Hepatocyte (in vitro differentiated cells): ENCODE measurements at regions not wholly inside any gene's neighbourhood (a gene's known extent, or its start where the extent isn't known, plus 50 kb on each side); places are given as distances from the start of the nearest gene placed in this dataset.

Source experiments
- DNase-seq: peaks from one replicate; pipeline ENCODE4 v3.0.0-alpha.2; 2016; ENCODE audit warnings: low spot score
- H2AFZ ChIP-seq: fragments of 200-600 bp; sonication (generic); 2 replicates; pipeline ENCODE4 v1.6.0; 2016; ENCODE audit warnings: antibody characterized with exemption, mild to moderate bottlenecking
- H3K27ac ChIP-seq: fragments of 200-600 bp; sonication (generic); 2 replicates; pipeline ENCODE4 v1.5.1; 2016; ENCODE audit warnings: mild to moderate bottlenecking
- H3K27me3 ChIP-seq: fragments of 200-600 bp; sonication (generic); 2 replicates; pipeline ENCODE4 v1.6.1; 2016
- H3K36me3 ChIP-seq: fragments of 200-600 bp; sonication (generic); replicated peaks from 2 replicates; pipeline ENCODE4 v1.5.1; 2016; ENCODE audit warnings: low read depth; ENCODE audit not compliant: insufficient read depth
- H3K4me1 ChIP-seq: fragments of 200-600 bp; sonication (generic); 2 replicates; pipeline ENCODE4 v1.5.1; 2016; ENCODE audit warnings: mild to moderate bottlenecking, moderate library complexity; ENCODE audit not compliant: insufficient read depth
- H3K4me2 ChIP-seq: fragments of 200-600 bp; sonication (generic); 2 replicates; pipeline ENCODE4 v1.6.0; 2016
- H3K4me3 ChIP-seq: fragments of 200-600 bp; sonication (generic); 2 replicates; pipeline ENCODE4 v1.5.1; 2016; ENCODE audit warnings: mild to moderate bottlenecking
- H3K79me2 ChIP-seq: fragments of 200-600 bp; sonication (generic); 2 replicates; pipeline ENCODE4 v1.6.0; 2017; ENCODE audit warnings: mild to moderate bottlenecking
- H3K9me2 ChIP-seq: fragments of 200-600 bp; sonication (generic); replicated peaks from 2 replicates; pipeline ENCODE4 v1.6.0; 2017; ENCODE audit warnings: mild to moderate bottlenecking; ENCODE audit not compliant: insufficient read depth
- H3K9me3 ChIP-seq: fragments of 200-600 bp; sonication (generic); 2 replicates; pipeline ENCODE4 v1.5.1; 2016; ENCODE audit warnings: low read depth, mild to moderate bottlenecking
- H4K20me1 ChIP-seq: fragments of 200-600 bp; sonication (generic); 2 replicates; pipeline ENCODE4 v1.6.0; 2016; ENCODE audit warnings: mild to moderate bottlenecking; ENCODE audit not compliant: insufficient read depth, poor library complexity, severe bottlenecking
- EZH2 ChIP-seq: fragments of 200-600 bp; sonication (generic); IDR thresholded peaks from 2 replicates; pipeline ENCODE4 v1.6.1; 2016; ENCODE audit warnings: antibody characterized with exemption, mild to moderate bottlenecking, borderline replicate concordance
- EZH2phosphoT487 ChIP-seq: fragments of 200-600 bp; sonication (generic); IDR thresholded peaks from one replicate; pipeline ENCODE4 v1.6.1; 2018; ENCODE audit warnings: antibody characterized with exemption, mild to moderate bottlenecking, low read depth, moderate library complexity; ENCODE audit not compliant: unreplicated experiment, severe bottlenecking
- WGBS: methylation state at CpG from one replicate; pipeline ENCODE4 v1.1.6; 2016; ENCODE audit warnings: low lambda C conversion rate; ENCODE audit errors: missing lambda C conversion rate; 5-methylcytosine and 5-hydroxymethylcytosine counted together
- TF ChIP-seq, protein P1 (sequence below): fragments of 200-600 bp; sonication (generic); IDR thresholded peaks from 2 replicates; pipeline ENCODE4 v1.5.1; 2016; ENCODE audit warnings: antibody characterized with exemption, mild to moderate bottlenecking; ENCODE audit not compliant: poor library complexity

DNA sequence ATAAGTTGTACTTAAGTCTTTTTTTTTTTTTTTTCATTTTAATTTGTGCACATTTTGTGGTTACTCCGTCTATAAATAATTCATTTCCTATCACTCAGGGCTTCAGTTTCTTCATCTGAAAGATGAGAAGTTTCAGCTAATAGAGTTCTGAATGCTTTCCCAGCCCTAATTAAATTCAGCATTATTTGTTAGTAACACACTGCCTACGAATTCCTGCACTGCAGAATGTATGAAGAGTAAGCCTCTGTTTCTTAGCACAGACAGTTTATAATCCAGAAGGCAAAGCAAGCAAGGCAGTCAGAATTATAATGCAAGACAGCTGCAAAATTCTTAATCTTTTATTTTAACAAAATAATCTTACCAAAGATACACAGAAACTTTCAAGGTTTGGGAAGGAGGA is 138.0 kb upstream of the GHR start:
- WGBS, result 59% methylated on average over 2 of the region's 2 CpGs

GRCh38 chr5:42300496-42300895 is 122.7 kb upstream of the GHR start:
- Histone ChIP-seq H4K20me1 (no peaks in the 10 kb centered on the region), H3K9me3 (no peaks in the 10 kb centered on the region), H3K4me2 (no peak overlapping the region), H3K4me1 (no peaks in the 10 kb centered on the region), H3K9me2 (no peaks in the 10 kb centered on the region), H3K27ac (no peak overlapping the region), H3K4me3 (no peak overlapping the region), H3K79me2 (no peaks in the 10 kb centered on the region), H2AFZ (no peak overlapping the region), H3K36me3 (no peaks in the 10 kb centered on the region), H3K27me3 (no peaks in the 10 kb centered on the region)
- TF ChIP-seq EZH2phosphoT487 (no peak), EZH2 (no peak)
- no peak for DNase-seq
- WGBS, result 96% methylated on average over 2 of the region's 2 CpGs

More for the DNA sequence above, 138.0 kb upstream of the GHR start:
- Histone ChIP-seq H3K4me2 (no peak overlapping the region), H2AFZ (no peak overlapping the region), H3K4me1 (no peaks in the 10 kb centered on the region), H3K79me2 (no peaks in the 10 kb centered on the region), H3K4me3 (no peak overlapping the region), H3K27ac (no peak overlapping the region), H3K9me3 (no peaks in the 10 kb centered on the region), H3K27me3 (no peaks in the 10 kb centered on the region), H3K36me3 (no peaks in the 10 kb centered on the region), H3K9me2 (no peaks in the 10 kb centered on the region), H4K20me1 (no peaks in the 10 kb centered on the region)
- TF ChIP-seq EZH2 (no peak), EZH2phosphoT487 (no peak)
- TF ChIP-seq, protein P1, sequence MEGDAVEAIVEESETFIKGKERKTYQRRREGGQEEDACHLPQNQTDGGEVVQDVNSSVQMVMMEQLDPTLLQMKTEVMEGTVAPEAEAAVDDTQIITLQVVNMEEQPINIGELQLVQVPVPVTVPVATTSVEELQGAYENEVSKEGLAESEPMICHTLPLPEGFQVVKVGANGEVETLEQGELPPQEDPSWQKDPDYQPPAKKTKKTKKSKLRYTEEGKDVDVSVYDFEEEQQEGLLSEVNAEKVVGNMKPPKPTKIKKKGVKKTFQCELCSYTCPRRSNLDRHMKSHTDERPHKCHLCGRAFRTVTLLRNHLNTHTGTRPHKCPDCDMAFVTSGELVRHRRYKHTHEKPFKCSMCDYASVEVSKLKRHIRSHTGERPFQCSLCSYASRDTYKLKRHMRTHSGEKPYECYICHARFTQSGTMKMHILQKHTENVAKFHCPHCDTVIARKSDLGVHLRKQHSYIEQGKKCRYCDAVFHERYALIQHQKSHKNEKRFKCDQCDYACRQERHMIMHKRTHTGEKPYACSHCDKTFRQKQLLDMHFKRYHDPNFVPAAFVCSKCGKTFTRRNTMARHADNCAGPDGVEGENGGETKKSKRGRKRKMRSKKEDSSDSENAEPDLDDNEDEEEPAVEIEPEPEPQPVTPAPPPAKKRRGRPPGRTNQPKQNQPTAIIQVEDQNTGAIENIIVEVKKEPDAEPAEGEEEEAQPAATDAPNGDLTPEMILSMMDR, result no peak
- DNase-seq, result no peak

- H3K27me3 ChIP-seq, result no peaks in the 10 kb centered on the region
- H3K4me3 ChIP-seq, result no peak overlapping the region
- no peak overlapping the region for H2AFZ ChIP-seq
- 77% methylated on average over 4 of the region's 4 CpGs for WGBS
- no peaks in the 10 kb centered on the region for H3K36me3 ChIP-seq
- no peaks in the 10 kb centered on the region for H3K9me2 ChIP-seq
- H3K4me1 ChIP-seq, result no peaks in the 10 kb centered on the region
- no peaks in the 10 kb centered on the region for H3K79me2 ChIP-seq
- no peaks in the 10 kb centered on the region for H4K20me1 ChIP-seq
- H3K27ac ChIP-seq, result no peak overlapping the region
- no peaks in the 10 kb centered on the region for H3K9me3 ChIP-seq
- H3K4me2 ChIP-seq, result no peak overlapping the region
- TF ChIP-seq EZH2 (no peak), EZH2phosphoT487 (no peak)
- TF ChIP-seq, protein P1, result no peak
- DNase-seq, result no peak
Observed at GRCh38 chr5:42301349-42301748, 121.9 kb upstream of the GHR start.

GRCh38 chr5:42302186-42302585 is 121.1 kb upstream of the GHR start:
- H3K9me2 ChIP-seq, result no peaks in the 10 kb centered on the region
- H4K20me1 ChIP-seq, result no peaks in the 10 kb centered on the region
- H2AFZ ChIP-seq, result no peak overlapping the region
- no peak for TF ChIP-seq EZH2
- TF ChIP-seq, protein P1, result no peak
- no peak for TF ChIP-seq EZH2phosphoT487
- H3K4me1 ChIP-seq, result no peaks in the 10 kb centered on the region
- no peaks in the 10 kb centered on the region for H3K36me3 ChIP-seq
- no peak for DNase-seq
- no peaks in the 10 kb centered on the region for H3K27me3 ChIP-seq
- H3K4me3 ChIP-seq, result no peak overlapping the region
- H3K79me2 ChIP-seq, result no peaks in the 10 kb centered on the region
- H3K9me3 ChIP-seq, result no peaks in the 10 kb centered on the region
- 83% methylated on average over 1 of the region's 1 CpG for WGBS
- no peak overlapping the region for H3K27ac ChIP-seq
- H3K4me2 ChIP-seq, result no peak overlapping the region
